GM21576 (cell line): ENCODE measurements at regions not wholly inside any gene's neighbourhood (a gene's known extent, or its start where the extent isn't known, plus 50 kb on each side); places are given as distances from the start of the nearest gene placed in this dataset.
"Not testable (repeated sequence)": the region's sequence is repeated elsewhere in the genome, so short reads cannot be mapped to it uniquely, and the experiment has no call there.

ENCODE experiments used
- ATAC-seq: cut with Tn5 transposase; IDR thresholded peaks from one replicate; pipeline ENCODE4 v1.9.1; 2021; ENCODE audit warnings: mild to moderate bottlenecking, moderate library complexity; ENCODE audit not compliant: unreplicated experiment

DNA sequence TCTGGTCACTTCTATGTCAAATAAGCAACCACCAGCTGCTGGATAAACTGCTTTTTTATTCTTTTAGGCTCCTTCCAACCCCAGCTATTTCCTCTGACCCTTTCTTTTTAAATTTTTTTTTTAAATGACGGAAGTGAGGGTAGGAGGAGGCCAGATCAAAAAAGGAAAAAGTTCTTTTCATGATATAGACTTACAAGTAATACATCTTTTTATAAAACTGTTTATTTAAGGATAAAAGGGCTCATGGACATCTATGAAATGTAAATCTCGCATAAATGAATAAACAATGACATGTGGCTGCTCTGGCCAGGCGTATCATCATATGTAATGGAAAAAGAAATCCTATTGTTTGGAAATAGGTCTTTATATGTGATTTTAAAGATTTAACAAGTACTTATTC is 169.0 kb upstream of the ATP2B1 start:
- ATAC-seq = no peak

DNA sequence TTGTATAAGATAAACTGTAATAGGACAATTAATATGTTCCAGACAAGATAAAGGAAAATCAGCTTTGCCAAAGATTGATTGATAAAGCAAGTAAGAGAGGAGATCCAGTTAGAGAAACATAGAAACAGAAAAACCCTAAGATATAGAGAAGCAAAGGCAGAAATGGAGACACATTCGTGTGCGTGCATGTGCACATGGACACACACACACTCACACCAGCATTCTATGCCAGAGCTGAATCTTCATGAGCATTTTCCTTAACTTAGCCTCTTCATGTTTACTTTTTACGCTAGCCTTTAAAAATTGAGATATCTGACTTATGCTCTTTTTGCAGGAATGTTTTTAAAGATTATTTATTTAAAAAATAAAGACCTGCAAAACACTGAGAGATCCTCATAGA is 168.5 kb upstream of the ATP2B1 start:
- no peak for ATAC-seq

DNA sequence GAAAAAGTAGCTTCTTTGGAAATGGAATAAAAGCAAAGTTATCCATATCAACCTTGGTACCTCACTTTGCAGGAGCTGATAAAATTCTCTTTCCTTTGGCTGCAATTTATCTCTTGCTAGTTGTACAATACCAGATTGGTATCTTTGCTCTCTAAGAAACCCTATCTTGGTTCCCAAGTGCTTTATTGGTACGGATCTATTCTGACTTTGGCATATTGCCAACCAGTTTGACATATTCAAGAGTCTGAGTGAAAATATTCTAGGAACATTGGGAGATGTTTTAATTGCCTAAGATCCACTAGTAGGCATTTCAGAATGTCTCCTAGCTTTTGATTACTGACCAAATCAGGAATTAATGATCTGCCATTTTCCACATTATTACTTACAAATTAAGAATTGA is 167.2 kb upstream of the ATP2B1 start:
- ATAC-seq = no peak

DNA sequence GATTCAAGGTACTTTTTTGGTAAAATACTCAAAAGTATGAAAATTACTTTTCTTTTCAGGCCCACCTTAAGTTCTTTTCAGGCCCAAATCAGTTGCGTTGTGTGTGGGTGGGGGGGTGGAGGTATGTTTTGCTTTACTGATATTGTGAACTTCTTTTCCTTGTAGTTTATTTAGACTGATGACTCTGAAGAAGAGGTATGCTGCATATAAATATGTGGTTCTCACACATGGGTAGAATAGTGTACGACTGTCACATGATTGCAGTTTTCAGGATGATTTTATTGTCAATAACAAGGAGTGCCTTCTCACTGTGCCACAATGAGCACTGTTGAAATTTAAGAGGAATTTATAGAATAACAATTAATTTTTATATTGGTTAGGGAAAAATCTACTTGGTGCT is 166.6 kb upstream of the ATP2B1 start:
- no peak for ATAC-seq

DNA sequence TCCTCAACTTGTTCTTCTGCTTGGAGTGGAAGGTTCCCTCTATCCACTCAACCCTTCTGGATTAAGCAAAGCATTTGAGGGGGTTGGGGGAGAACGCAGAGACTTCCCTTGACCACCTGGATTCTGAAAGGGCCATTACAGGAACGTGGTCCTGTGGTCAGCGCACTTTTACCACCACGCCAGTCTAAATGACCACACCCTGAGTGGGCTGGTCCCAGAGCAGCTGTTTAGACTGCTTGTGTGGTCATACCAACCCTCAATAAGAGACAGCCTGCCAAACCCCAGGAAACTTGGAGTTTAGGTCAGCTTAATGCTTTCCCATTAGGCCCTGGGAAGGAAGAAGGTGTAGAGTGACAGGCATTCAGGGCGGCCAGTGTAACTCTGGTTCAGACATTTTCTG is 165.5 kb upstream of the ATP2B1 start:
- ATAC-seq = no peak

DNA sequence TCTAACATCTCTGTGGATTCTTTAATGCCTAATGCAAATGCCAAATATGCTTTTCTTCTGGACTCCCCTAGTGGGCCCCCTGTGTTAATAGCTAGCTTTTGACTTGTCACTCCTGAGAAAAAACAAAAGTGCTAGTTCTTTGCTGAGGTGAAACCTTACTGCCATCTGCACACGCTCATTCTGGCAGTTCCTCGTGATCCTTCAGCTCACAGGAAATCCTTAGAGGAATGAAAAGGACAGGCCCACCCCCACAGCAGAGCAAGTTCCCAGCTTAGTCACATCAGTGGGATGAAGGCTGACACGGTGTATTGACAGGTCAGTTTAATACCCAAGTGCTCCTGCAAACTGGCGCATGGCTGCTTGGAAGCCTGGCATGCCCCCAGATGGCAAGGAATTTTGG is 165.1 kb upstream of the ATP2B1 start:
- no peak for ATAC-seq

DNA sequence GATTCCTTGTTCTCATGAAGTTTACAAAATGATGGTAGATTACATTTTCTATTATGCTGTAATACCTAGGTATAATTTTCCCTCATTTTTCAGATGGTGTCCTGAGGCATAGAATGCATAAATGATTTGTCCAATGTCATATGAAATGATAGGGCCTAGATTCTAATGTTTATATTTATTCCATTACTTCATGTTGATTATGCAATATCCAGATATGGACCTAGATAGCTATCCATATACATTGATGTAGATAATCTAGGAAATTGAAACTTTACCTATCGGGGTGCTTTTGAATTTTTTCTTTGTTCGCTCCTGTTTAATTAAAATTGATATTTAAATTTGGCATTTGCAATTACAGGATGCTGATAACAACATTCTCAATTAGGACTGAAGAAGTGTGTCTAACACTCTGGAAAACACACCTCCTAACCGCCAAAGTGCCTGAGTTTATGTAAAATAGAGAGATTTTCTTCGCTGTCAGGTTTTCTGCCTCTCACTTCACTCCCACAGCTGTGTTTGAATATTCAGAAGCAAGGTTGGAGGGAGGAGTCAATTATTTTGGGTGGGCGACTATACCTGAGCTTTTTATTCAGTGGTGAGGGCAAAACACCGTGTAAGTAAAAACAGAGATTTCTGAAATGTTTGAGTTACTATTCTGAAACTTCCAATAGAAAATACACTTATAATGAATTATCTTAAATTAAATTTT is 164.4 kb upstream of the ATP2B1 start:
- ATAC-seq = no peak

DNA sequence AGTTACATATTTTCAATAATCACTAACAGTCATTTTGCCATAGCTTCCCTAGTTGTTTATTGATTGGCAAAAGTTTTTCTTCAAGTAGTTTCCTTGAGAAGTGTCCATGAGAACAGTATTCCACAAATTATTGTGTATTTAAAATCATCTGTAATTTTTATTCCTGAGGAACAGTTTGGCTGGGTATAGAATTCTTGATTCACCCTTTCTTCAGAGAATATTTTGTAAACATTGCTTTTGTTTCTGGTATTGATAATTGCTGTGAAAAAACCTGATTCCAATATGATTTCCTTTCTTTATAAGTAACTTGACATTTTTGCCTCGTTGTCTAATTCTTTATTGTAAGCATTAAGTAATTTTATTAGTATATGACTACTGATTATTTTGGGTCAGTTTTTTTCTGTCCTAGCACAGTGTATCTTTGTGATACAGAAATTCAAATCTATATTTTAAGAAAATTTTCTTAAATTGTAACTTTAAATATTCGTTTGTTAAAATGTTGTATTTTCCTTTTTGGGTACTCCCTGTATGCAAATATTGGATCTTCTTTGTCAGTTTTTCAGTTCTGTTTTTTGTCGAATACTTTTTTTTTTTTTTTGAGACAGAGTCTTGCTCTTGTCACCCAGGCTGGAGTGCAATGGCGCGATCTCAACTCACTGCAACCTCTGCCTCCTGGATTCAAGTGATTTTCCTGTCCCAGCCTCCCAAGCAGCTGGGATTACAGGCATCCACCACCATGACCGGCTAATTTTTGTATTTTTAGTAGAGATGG is 162.0 kb upstream of the ATP2B1 start:
- ATAC-seq = no peak

DNA sequence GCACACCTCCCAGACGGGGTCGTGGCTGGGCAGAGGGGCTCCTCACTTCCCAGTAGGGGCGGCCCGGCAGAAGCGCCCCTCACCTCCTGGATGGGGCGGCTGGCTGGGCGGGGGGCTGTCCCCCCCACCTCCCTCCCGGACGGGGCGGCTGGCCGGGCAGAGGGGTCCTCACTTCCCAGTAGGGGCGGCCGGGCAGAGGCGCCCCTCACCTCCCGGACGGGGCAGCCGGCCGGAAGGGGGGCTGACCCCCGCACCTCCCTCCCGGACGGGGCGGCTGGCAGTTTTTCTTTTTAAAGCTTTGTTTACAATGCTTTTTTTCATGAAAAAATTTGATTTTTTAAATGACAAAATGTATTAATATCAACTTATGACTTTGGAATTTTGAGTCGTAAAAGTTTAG is 159.0 kb upstream of the ATP2B1 start:
- ATAC-seq = not testable (repeated sequence)

DNA sequence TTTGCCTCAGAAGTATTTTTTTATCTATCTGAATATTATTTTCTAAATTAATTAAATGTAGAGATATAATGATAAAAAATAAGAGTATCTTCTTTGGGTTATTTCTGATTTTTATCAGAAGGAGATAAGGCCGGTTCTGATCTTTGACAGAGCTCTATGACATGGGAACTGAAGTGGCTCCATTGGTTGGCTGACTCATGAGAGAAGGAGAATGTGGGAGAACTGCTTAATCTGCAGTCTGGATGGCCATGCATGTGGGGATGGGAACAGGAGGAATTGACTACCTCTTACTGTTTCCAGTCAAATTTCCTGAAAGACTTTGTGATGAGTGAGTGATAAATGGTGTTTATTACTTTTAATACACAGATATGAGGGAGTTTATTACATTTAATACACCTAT is 155.8 kb upstream of the ATP2B1 start:
- no peak for ATAC-seq

DNA sequence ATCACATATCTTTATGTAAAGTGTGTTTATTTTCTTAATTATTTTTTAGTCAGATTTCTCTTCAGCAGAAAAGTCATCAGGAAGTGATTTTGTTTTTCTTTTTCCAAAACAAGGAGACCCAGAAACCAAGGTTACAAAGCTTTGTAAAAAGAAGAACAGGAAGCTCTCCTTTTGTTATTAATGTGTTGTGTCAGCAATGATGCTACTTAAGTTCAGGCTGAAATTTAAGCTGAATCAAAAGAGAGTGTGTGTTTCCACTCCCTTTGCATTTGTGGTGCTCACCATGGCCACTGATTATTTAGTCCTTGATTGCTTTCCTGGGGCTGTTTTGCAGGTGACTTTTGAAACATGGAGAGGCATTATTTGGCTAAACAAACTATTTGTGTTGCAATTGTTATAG is 155.3 kb upstream of the ATP2B1 start:
- ATAC-seq = no peak

DNA sequence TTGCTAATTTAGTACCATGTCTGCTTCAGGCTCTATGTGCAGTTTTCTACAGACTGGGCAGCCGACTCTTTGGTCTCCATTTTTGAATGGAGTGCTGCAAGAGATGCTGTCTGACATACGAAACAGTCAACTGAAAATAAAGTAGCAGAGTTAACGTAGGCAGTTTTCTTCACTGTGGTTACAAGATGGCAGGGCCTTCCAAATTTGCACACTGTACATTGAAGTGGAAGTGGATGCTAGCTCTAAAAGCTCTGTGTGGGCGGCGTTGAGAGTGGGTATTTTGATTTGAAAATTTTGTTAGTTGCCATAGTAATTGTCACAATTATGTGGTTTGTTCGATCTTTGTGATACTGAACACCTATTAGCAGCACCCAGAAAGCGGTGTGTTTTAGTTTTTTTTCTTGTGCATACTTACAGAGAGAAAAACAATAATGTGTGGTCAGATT is 154.9 kb upstream of the ATP2B1 start:
- peak; percentile 67 for ATAC-seq

DNA sequence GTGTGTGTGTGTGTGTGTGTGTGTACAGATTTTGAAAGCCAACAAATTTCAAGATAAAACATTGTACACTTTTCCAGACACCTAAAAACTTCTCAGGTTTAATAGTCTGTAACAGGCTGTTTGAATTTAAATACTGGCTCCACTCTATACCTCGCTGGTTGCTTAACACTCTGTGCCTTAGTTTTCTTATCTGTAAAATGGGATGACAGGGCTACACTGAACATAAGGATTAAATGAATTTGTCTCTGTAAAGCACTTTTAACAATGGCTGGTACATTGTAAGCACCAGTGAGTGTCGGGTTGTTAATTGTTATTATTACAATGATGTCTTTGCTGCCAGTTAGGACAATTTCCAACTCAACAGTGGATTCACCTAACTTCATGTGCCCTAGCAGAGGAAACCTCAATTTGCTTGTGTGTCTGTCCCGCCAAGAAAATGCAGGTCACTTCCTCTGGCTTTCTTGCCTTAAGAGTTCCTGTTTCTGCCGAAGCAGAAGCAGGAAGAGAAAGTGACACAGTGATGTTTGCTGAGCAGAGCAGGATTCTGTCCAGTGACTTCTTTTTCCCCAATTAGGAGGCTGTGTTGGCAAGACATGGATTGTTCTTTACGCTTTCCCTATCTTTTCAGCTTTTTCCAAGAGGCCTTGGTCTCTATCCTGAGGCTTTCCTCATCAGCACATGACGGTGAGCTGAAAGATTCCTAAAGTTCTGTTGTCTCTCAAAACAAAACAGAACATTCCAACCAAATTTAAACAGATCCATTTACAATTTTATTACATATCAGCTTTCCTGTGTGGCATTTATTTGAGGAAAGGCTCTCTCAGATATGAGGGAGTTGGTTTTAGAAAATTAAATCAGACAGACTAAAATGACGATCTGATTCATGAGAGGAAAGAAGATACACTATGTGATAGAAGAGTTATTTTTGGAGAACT is 154.1 kb upstream of the ATP2B1 start:
- peak; percentile 64 for ATAC-seq

DNA sequence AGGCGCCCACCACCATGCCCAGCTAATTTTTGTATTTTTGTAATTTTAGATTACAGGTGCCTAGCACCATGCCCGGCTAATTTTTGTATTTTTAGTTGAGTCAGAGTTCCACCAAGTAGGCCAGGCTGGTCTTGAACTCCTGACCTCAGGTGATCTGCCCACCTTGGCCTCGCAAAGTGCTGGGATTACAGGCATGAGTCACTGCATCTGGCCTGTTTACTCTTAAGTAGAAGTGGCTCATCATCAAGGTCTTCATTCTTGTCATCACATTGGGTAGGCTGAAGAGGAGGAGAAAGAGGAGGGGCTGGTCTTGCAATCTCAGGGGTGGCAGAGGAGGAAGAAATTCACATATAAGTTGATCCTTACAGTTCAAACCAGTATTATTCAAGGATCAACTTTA is 152.4 kb upstream of the ATP2B1 start:
- no peak for ATAC-seq

DNA sequence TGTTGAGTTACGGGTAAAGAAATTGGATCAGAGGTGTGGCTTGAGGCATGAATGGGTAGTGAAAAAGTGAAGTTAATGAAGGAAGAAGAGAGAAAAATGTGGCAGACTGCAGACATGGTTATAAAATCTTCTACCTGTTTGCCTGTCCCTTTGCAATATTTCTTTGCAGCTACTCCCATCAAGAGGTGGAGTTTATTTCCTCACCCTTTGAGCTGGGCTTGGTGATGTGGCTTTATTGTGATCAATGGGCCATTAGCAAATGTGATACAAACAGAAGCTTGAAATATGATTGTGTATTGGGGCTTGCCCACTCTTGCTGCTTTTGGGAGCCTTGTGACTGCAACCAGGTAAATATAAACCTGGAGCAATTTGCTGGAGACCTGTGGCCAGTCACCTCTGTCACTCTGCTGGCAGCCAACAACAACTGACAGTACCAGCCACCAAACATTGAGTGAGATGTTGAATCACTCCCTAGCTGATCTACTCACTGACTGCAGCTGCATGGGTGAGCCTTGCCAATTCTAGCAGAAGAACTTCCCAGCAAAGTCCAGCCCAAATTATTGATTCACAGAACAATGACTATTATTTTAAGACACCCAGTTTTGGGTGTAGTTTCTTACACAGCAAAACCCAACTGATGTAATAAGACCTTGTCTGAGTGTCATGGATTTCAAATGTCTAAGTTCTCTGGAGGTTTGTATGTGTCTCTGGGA is 151.0 kb upstream of the ATP2B1 start:
- no peak for ATAC-seq

DNA sequence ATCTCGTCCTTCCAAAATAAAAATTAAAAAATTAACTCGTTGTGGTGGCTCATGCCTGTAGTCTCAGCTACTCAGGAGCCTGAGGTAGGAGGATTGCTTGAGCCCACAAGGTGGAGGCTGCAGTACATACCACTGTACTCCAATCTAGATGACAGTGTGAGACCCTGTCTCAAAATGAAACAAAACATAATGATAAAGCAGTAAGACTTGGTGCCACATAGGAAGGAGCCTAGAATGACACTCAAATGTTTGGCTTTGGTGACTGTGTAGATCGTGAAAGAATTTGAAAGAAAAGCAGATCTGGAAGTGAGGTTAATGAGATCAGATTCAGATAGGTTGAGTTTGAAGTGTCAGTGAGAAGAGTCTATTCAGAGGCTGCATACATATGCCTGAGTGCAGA is 150.1 kb upstream of the ATP2B1 start:
- ATAC-seq = no peak

DNA sequence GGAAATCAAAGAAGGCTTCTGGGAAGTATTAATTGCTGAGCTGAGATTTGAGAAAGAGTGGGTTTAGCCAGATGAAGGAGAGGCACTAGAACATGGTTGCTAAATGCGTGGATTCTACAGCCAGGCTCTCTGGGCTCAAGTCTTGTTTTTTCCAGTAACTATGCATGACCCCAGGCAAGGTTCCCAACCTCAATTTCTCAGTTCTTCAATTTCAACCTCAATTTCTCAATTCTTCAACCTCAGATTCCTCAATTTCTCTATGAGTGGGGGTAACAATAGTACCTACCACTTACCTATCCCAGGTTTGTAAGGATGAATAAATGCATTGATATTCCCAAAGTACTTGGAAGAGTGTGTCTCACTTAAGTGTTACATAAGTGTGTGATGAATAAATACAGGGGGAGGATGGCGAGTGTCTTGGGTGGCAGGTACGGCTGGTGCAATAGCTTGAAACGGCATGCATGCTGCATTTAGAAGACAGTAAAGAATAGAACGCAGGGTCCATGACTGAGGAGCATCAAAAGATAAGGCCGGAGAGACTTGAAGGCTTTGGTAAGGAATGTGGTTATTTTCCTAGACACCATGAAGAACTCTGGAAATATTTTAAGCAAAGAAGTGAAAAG is 149.1 kb upstream of the ATP2B1 start:
- peak; percentile 32 for ATAC-seq

DNA sequence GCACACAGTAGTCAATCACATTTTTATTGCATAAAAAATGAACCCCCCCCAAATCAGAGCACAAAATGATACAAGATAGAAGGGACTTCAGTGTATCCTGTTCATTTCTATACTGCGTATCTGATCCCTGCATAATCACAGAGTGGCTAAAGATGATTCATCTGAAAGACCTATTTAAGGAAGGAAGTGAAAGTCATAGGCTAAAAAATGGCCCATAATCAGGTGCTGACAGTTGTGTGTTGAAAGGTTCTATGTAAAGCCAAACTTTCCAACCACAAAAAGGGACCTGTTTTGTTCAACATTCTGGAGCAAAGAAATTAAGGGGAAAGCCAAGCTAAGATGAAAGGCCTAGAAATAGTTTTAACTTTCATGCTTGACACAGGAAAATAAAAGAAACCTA is 147.8 kb upstream of the ATP2B1 start:
- ATAC-seq = peak; percentile 89

DNA sequence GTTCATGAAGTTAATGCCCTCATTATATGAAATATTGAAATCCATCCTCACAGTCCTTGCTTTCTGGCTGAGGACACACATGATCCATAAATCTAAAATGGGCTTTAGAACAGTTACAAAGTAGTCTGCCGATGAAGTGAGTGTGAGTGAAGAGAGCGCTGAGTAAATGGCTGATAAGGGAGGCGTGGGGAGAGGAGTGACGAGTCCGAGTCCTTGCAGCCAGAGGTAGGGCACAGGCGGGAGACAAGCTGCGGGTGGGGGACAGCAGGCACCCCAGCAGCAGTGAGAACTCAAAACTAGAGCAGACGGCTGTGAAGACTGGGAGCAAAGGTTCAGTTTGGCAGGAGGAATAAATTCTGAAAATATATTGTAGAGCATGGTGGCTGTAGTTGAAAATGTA is 140.1 kb upstream of the ATP2B1 start:
- no peak for ATAC-seq

DNA sequence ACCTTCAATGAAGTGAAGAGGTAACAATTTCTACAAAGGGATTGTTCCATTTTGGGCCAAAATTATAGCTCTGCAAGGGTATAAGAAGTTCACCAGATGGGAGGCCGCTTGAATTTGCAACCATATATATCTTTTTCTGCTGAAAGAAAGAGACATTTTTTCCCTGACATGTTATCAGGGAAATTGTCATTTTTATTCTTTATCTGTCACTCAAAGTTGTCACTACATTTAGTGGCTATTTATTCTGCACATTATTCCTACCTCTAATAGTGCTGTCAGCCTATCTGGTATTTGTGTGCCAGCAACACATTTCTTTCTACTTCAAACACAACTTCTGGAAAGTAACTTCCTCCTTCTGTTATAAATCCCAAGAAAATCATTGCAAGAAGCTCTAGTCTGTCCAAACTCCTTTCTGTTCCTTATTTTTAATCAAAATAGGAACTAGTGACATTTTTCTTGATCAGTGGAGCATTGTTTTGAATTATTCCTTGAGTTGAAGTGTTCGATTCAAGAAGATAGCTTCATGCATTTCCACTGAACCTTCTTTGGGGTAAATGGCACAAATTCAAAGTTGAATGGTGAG is 137.9 kb upstream of the ATP2B1 start:
- no peak for ATAC-seq
